Fibroblast of pulmonary artery (primary cell): ENCODE measurements at regions not wholly inside any gene's neighbourhood (a gene's known extent, or its start where the extent isn't known, plus 50 kb on each side); places are given as distances from the start of the nearest gene placed in this dataset.
"Not testable (repeated sequence)": the region's sequence is repeated elsewhere in the genome, so short reads cannot be mapped to it uniquely, and the experiment has no call there.

Source experiments
- DNase-seq: peaks from one replicate; pipeline ENCODE4 v3.0.0-alpha.2; 2010; ENCODE audit warnings: low read depth
- H3K4me3 ChIP-seq: replicated peaks from 2 replicates; pipeline ENCODE4 v1.5.1; 2011; ENCODE audit warnings: low read depth, mild to moderate bottlenecking, control low read depth, low read length, moderate library complexity
- CTCF ChIP-seq: IDR thresholded peaks from 2 replicates; pipeline ENCODE4 v1.5.1; 2011; ENCODE audit warnings: mild to moderate bottlenecking, control low read depth, low read length, inconsistent platforms; ENCODE audit errors: missing control alignments

- no peak overlapping the region for H3K4me3 ChIP-seq
- peak; percentile 69 for DNase-seq
- TF ChIP-seq CTCF = no peak
Observed at GRCh38 chr4:126530996-126531585, 1101.7 kb upstream of the INTU start.

GRCh38 chr4:126532527-126532926 is 1100.2 kb upstream of the INTU start:
- H3K4me3 ChIP-seq = no peak overlapping the region
- no peak for DNase-seq
- no peak for TF ChIP-seq CTCF

- no peak overlapping the region for H3K4me3 ChIP-seq
- TF ChIP-seq CTCF = no peak
Observed at GRCh38 chr4:126533146-126533805, 1099.5 kb upstream of the INTU start.

GRCh38 chr4:126539771-126540170 is 1093.0 kb upstream of the INTU start:
- no peak overlapping the region for H3K4me3 ChIP-seq
- no peak for TF ChIP-seq CTCF
- no peak for DNase-seq

More at GRCh38 chr4:126533146-126533805, 1099.5 kb upstream of the INTU start:
- DNase-seq = peak; percentile 40

- H3K4me3 ChIP-seq = no peak overlapping the region
- TF ChIP-seq CTCF = no peak
Observed at GRCh38 chr4:126541820-126542219, 1090.9 kb upstream of the INTU start.

GRCh38 chr4:126544276-126544675 is 1088.5 kb upstream of the INTU start:
- DNase-seq = no peak
- H3K4me3 ChIP-seq = no peak overlapping the region
- no peak for TF ChIP-seq CTCF

More at GRCh38 chr4:126541820-126542219, 1090.9 kb upstream of the INTU start:
- DNase-seq = no peak

GRCh38 chr4:126546197-126546596 is 1086.6 kb upstream of the INTU start:
- not testable (repeated sequence) for DNase-seq, H3K4me3 ChIP-seq
